ENCODE measurements at regions not wholly inside any gene's neighbourhood (a gene's known extent, or its start where the extent isn't known, plus 50 kb on each side); places are given as distances from the start of the nearest gene placed in this dataset.

GRCh38 chr22:33111491-33111890 lies 53.3 kb upstream of the SYN3 start:
- H3K27ac Mint-ChIP-seq: no peak overlapping the region
- no peak for TF ChIP-seq CTCF (conservative IDR thresholded peaks at IDR 0.05)
- H3K27me3 Mint-ChIP-seq: no peaks in the 10 kb centered on the region
- no peak overlapping the region for H3K4me3 Mint-ChIP-seq
- H3K9me3 Mint-ChIP-seq: peaks cover 4% of the 10 kb centered on the region
- H3K36me3 Mint-ChIP-seq: no peaks in the 10 kb centered on the region
- peaks cover 43% of the 10 kb centered on the region for H3K4me1 Mint-ChIP-seq (ENCODE audit: unreplicated experiment)
- DNase-seq (ENCODE audit: extremely low spot score, unreplicated experiment): no peak

GRCh38 chr22:33110562-33111163 lies 52.5 kb upstream of the SYN3 start:
- no peaks in the 10 kb centered on the region for H3K36me3 Mint-ChIP-seq

GRCh38 chr22:33109514-33110430 lies 51.6 kb upstream of the SYN3 start:
- no peak for DNase-seq (ENCODE audit: extremely low spot score, unreplicated experiment)
- Mint-ChIP-seq H3K4me1 (ENCODE audit: unreplicated experiment) (peaks cover 50% of the 10 kb centered on the region), H3K36me3 (no peaks in the 10 kb centered on the region), H3K27me3 (no peaks in the 10 kb centered on the region), H3K9me3 (peaks cover 4% of the 10 kb centered on the region), H3K27ac (no peak overlapping the region), H3K4me3 (no peak overlapping the region)
- TF ChIP-seq CTCF (conservative IDR thresholded peaks at IDR 0.05): no peak

More at GRCh38 chr22:33110562-33111163, 52.5 kb upstream of the SYN3 start:
- peaks cover 45% of the 10 kb centered on the region for H3K4me1 Mint-ChIP-seq (ENCODE audit: unreplicated experiment)
- no peak overlapping the region for H3K4me3 Mint-ChIP-seq
- H3K27me3 Mint-ChIP-seq: no peaks in the 10 kb centered on the region
- no peak for DNase-seq (ENCODE audit: extremely low spot score, unreplicated experiment)
- no peak overlapping the region for H3K27ac Mint-ChIP-seq
- no peak for TF ChIP-seq CTCF (conservative IDR thresholded peaks at IDR 0.05)
- H3K9me3 Mint-ChIP-seq: peaks cover 4% of the 10 kb centered on the region

GRCh38 chr22:33108037-33108436 lies 49.9 kb upstream of the SYN3 start:
- TF ChIP-seq CTCF (conservative IDR thresholded peaks at IDR 0.05): no peak
- no peak overlapping the region for H3K4me3 Mint-ChIP-seq
- H3K4me1 Mint-ChIP-seq (ENCODE audit: unreplicated experiment): peaks cover 50% of the 10 kb centered on the region
- H3K27me3 Mint-ChIP-seq: no peaks in the 10 kb centered on the region
- no peaks in the 10 kb centered on the region for H3K9me3 Mint-ChIP-seq
- DNase-seq (ENCODE audit: extremely low spot score, unreplicated experiment): no peak
- H3K27ac Mint-ChIP-seq: no peak overlapping the region
- no peaks in the 10 kb centered on the region for H3K36me3 Mint-ChIP-seq

All from type B pancreatic cell (in vitro differentiated cells).